GM12864 (cell line): ENCODE measurements at regions not wholly inside any gene's neighbourhood (a gene's known extent, or its start where the extent isn't known, plus 50 kb on each side); places are given as distances from the start of the nearest gene placed in this dataset.

ENCODE experiments used
- DNase-seq: peaks from one replicate; pipeline ENCODE4 v3.0.0-alpha.2; 2011; ENCODE audit warnings: low read depth
- H3K4me3 ChIP-seq: 2 replicates; pipeline ENCODE4 v1.5.1; 2011; ENCODE audit warnings: mild to moderate bottlenecking, low read depth, low read length, control low read depth
- CTCF ChIP-seq: IDR thresholded peaks from 2 replicates; pipeline ENCODE4 v1.5.1; 2011; ENCODE audit warnings: low read depth, mild to moderate bottlenecking, moderate library complexity, low read length, control low read depth, inconsistent platforms; ENCODE audit errors: missing control alignments

GRCh38 chr14:97866664-97867063 is 1069.5 kb downstream of the VRK1 start:
- no peak overlapping the region for H3K4me3 ChIP-seq
- no peak for DNase-seq
- no peak for TF ChIP-seq CTCF

DNA sequence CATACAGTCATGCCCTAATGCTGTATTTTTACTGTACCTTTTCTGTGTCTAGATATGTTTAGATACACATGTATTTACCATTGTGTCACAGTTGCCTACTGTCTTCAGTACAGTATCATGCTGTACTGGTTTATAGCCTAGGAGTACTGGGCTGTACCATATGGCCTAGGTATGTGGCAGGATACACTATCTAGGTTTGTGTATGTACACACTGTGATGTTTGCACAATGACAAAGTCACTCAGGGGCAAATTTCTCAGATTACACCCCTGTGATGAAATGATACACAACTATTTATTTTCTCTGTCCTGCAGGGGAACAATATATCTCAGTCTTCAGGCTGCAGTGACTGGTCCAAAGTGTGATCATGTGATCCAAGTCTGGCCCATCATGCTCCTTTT is 1076.1 kb downstream of the VRK1 start:
- no peak for DNase-seq
- H3K4me3 ChIP-seq = no peak overlapping the region
- no peak for TF ChIP-seq CTCF

- no peak for DNase-seq
- no peak for TF ChIP-seq CTCF
- no peak overlapping the region for H3K4me3 ChIP-seq
Observed at GRCh38 chr14:97874394-97874793, 1077.2 kb downstream of the VRK1 start.

- TF ChIP-seq CTCF = no peak
- no peak for DNase-seq
- H3K4me3 ChIP-seq = no peak overlapping the region
Observed at GRCh38 chr14:97878206-97878605, 1081.0 kb downstream of the VRK1 start.

- no peak for DNase-seq
- no peak overlapping the region for H3K4me3 ChIP-seq
- no peak for TF ChIP-seq CTCF
Observed at GRCh38 chr14:97878727-97879126, 1081.5 kb downstream of the VRK1 start.

GRCh38 chr14:97887690-97888089 is 1090.5 kb downstream of the VRK1 start:
- TF ChIP-seq CTCF = no peak

DNA sequence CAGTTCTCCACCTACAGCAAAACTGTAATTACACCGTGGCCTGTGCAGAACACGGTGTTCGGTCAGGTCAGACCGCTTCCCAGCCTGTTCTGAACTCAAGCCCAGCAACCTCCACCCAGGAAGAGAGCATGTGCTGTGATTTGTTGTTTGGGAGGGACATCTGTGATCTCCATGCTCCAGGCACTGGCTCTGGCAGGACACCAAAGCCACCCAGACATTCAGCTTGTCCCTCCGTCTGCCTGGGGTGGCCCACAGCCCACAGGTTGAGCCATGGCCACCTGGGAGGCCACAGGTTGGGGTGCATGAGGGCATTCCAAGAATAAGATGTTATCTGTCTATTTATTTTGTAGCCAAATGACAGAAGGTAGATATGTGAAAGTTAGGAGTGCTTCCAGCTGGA is 1091.1 kb downstream of the VRK1 start:
- no peak for TF ChIP-seq CTCF
- no peak for DNase-seq
- H3K4me3 ChIP-seq = no peak overlapping the region

More at GRCh38 chr14:97887690-97888089, 1090.5 kb downstream of the VRK1 start:
- no peak overlapping the region for H3K4me3 ChIP-seq
- DNase-seq = no peak
